Esophagus squamous epithelium (tissue), 4 donors: ENCODE measurements at regions not wholly inside any gene's neighbourhood (a gene's known extent, or its start where the extent isn't known, plus 50 kb on each side); places are given as distances from the start of the nearest gene placed in this dataset.

Source experiments
- CTCF ChIP-seq, 6 experiments: fragments of 450-650 bp in 4 of 6; fragments of 200-600 bp in 2 of 6; sonication (generic) in 2 of 6; IDR thresholded peaks; one replicate each; pipeline ENCODE4 v1.5.1; 2016 to 2019; ENCODE audit warnings: antibody characterized with exemption in 6 of 6, mild to moderate bottlenecking in 4 of 6, moderate library complexity in 4 of 6
- POLR2A ChIP-seq, 4 donors: fragments of 450-650 bp; IDR thresholded peaks; one replicate each; pipeline ENCODE4 v1.6.1; 2017; ENCODE audit warnings: antibody characterized with exemption in 4 of 4, mild to moderate bottlenecking in 4 of 4, moderate library complexity in 3 of 4

DNA sequence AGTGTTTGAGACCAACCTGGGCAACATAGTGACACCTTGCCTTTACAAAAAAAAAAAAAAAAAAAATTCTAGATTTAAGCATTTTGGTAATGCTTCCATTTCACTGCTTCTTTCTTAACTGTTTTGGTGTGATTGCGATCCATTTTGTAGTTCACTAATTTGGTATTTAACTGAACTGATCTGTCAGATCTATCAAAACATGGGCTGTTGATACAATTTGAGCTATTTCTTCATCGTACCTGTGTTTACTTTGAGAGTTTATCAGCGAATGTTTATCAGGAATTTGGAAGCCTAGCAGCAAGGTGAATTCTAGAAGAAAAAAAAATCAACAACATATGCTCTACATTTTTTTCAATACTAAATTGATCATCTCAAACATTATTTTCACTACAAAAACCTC lies 864.9 kb upstream of the WWC1 start:
- TF ChIP-seq CTCF (IDR thresholded peaks at IDR 0.05) (no peak), POLR2A (IDR thresholded peaks at IDR 0.05) (no peak)
